Cardiac fibroblast (primary cell): ENCODE measurements at regions not wholly inside any gene's neighbourhood (a gene's known extent, or its start where the extent isn't known, plus 50 kb on each side); places are given as distances from the start of the nearest gene placed in this dataset.
"Not testable (repeated sequence)": the region's sequence is repeated elsewhere in the genome, so short reads cannot be mapped to it uniquely, and the experiment has no call there.

Source experiments
- DNase-seq, 2 donors: peaks; one replicate each; pipeline versions ENCODE4 v3.0.0 to v3.0.0-alpha.2; 2010; ENCODE audit warnings: low read depth in 2 of 2
- H3K4me3 ChIP-seq, 2 donors: replicated peaks in 1 of 2; 1 replicate in 1 of 2; 2 replicates in 1 of 2; pipeline ENCODE4 v1.5.1; 2011; ENCODE audit warnings: low read depth in 2 of 2, low read length in 2 of 2, mild to moderate bottlenecking in 2 of 2, moderate library complexity in 1 of 2
- TF ChIP-seq, protein P1 (sequence below): IDR thresholded peaks from one replicate; pipeline ENCODE4 v1.5.1; 2011; ENCODE audit warnings: low read depth, mild to moderate bottlenecking, low read length, inconsistent platforms

DNA sequence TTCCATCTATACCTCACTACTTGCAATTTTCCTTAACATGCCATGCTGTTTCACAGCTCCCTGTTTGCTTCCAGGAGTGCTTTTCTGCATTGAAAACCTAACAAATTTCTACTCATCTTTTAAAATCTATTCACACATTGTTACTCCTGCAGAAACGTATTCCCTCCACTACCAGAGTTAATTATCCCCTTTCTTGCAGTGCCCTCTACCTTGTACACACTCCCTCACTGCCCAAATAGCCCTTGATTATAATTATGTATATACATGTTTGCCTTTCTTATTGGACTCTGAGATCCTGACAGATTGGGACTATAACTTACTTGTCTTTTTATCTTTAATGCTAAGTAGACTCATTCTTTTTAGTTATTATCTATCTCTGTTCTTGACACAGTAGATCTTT lies 325.0 kb downstream of the OXSM start:
- DNase-seq, result no peak
- TF ChIP-seq, protein P1, sequence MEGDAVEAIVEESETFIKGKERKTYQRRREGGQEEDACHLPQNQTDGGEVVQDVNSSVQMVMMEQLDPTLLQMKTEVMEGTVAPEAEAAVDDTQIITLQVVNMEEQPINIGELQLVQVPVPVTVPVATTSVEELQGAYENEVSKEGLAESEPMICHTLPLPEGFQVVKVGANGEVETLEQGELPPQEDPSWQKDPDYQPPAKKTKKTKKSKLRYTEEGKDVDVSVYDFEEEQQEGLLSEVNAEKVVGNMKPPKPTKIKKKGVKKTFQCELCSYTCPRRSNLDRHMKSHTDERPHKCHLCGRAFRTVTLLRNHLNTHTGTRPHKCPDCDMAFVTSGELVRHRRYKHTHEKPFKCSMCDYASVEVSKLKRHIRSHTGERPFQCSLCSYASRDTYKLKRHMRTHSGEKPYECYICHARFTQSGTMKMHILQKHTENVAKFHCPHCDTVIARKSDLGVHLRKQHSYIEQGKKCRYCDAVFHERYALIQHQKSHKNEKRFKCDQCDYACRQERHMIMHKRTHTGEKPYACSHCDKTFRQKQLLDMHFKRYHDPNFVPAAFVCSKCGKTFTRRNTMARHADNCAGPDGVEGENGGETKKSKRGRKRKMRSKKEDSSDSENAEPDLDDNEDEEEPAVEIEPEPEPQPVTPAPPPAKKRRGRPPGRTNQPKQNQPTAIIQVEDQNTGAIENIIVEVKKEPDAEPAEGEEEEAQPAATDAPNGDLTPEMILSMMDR, result no peak
- no peak overlapping the region for H3K4me3 ChIP-seq

DNA sequence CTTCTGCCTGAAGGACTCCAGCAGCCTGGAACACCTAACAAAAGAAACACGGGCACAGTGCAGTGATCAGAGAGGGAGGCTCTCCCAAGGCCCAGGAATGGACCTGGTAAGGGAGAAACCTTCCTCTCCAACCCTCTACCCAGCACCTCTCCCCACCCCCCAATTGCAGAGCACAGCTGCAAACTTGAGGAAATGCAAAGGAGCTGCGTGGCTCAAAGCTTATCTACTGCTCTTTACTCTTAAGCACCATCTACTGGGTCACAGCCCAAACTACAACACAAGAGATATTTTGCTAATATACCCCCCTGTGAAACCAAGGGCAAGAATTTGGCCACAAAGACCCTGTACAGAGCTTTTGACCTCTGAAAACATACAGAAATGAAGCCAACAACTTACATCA lies 328.3 kb downstream of the OXSM start:
- no peak overlapping the region for H3K4me3 ChIP-seq
- TF ChIP-seq, protein P1, result no peak
- peak in 1 of 2 donors; percentile 2 for DNase-seq

DNA sequence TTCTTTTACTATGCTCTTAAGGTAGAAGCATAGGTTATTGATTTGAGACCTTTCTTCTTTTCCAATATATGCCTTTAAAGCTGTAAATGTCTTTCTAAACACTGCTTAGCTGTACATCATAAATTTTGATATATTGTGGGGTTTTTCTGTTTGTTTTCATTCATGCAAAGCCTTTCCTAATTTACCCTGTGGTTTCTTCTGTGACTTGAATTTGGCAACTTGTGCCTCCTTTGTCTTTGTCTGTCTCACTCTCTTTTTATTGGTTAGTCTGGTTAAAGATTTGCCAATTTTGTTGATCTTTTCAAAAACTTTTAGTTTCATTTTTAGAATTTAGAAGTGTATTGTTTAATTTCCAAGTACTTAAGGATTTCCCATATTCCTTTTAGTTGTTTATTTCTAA lies 343.1 kb downstream of the OXSM start:
- no peak overlapping the region for H3K4me3 ChIP-seq
- DNase-seq, result no peak
- TF ChIP-seq, protein P1, result no peak

DNA sequence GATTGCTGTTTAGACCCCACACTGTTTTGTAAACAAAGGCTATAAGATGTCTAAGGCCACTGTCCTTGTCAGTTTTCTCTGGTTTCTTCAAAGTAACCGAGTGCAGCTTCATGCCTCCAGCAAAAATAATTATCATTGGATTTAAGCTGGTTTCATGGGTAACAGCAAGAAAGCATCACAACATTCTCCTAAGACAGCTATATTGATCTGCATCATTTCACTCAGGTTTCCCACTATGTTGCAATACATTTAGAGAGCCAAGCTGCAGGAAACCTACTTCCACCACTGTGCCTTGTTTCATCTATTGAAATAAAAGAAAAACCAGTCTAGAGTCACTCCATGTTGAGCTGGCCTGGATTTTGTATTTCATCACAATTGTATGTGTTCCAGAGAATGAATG lies 351.4 kb downstream of the OXSM start:
- DNase-seq, result no peak
- TF ChIP-seq, protein P1, result no peak
- no peak overlapping the region for H3K4me3 ChIP-seq

DNA sequence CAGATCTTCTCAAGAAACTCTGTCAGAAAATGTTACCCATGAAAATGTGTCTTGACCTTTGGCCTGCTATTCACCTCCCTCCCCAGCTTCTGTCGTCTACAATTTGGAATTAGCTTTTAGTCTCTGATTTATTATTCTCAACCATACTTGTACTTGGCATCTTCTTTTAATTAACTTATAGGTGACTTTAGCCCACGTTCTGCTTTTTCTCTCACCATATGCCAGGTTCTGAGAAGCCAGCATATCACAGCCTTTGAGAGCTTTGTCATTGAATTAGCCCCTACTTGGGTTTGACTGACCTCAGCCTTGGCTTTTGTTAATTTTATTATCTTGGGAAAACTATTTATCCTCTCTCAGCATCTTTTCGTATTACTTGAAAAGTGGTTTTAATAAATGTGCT lies 355.9 kb downstream of the OXSM start:
- H3K4me3 ChIP-seq, result no peak overlapping the region
- no peak for DNase-seq

DNA sequence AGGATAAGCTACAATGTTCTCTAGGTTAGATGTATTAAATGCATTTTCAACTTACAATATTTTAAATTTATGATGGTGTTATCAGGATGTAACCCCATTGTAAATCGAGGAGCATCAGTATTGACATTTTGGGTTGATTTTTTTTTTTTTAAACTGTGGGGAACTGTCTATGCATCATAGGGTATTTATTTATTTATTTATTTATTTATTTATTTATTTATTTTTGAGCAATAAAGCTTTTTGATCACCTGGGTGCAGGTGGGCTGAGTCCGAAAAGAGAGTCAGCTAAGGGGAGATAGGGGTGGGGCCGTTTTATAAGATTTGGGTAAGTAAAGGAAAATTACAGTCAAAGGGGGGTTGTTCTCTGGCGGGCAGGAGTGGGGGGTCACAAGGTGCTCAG lies 367.5 kb downstream of the OXSM start:
- H3K4me3 ChIP-seq, DNase-seq: not testable (repeated sequence)

More for the DNA sequence above, 355.9 kb downstream of the OXSM start:
- TF ChIP-seq, protein P1, result no peak

DNA sequence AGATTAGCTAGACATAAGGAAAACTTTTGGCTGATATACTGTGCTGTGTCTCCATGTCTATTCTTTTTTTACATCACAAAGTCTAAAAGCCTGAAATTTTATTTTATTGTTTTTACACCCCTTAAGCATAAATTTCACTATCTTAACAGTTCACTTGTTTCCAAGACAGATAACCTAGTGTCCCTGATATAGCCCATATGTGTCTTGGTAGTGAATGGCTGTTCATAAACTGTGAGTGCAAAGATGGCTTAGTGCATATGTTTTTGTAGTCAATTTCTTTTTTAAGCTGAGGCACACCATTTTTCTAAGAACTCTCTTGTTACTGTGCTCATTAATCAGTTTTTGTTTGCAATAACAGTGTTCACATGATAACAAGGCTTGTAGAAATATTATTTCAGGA lies 381.1 kb downstream of the OXSM start:
- TF ChIP-seq, protein P1, result no peak
- no peak for DNase-seq
- no peak overlapping the region for H3K4me3 ChIP-seq
